SU-DHL-6 (cell line): ENCODE measurements at regions not wholly inside any gene's neighbourhood (a gene's known extent, or its start where the extent isn't known, plus 50 kb on each side); places are given as distances from the start of the nearest gene placed in this dataset.
A peak's percentile ranks its signal among the peaks of the same experiment; 100 is the strongest.

ENCODE experiments used
- H2AFZ ChIP-seq: fragments of 200-600 bp; sonication (generic); 2 replicates; pipeline ENCODE4 v1.6.1; 2014; ENCODE audit warnings: low read depth, mild to moderate bottlenecking, moderate library complexity, mixed read lengths, antibody characterized with exemption, low read length; ENCODE audit not compliant: severe bottlenecking
- H3F3A ChIP-seq: fragments of 200-600 bp; shearing (Covaris generic); 2 replicates; pipeline ENCODE4 v1.6.0; 2016; ENCODE audit warnings: antibody characterized with exemption, mild to moderate bottlenecking; ENCODE audit not compliant: insufficient read depth
- H3K27ac ChIP-seq: fragments of 200-600 bp; sonication (generic); 2 replicates; pipeline ENCODE4 v1.5.1; 2016; ENCODE audit warnings: low read depth, mild to moderate bottlenecking, low read length, moderate library complexity, mixed read lengths
- H3K27me3 ChIP-seq: fragments of 200-600 bp; sonication (generic), shearing (Covaris generic); 2 replicates; pipeline ENCODE4 v1.6.0; 2014; ENCODE audit warnings: mild to moderate bottlenecking, low read length
- H3K36me3 ChIP-seq: fragments of 200-600 bp; sonication (generic); 2 replicates; pipeline ENCODE4 v1.6.1; 2014; ENCODE audit warnings: mild to moderate bottlenecking, low read length, mixed read lengths
- H3K4me2 ChIP-seq: fragments of 300-600, 200-600 bp; shearing (Covaris generic), sonication (generic); 2 replicates; pipeline ENCODE4 v1.6.0; 2014; ENCODE audit warnings: low read length, low read depth, mild to moderate bottlenecking; ENCODE audit not compliant: poor library complexity, severe bottlenecking
- H3K4me3 ChIP-seq: fragments of 200-600 bp; sonication (generic); 2 replicates; pipeline ENCODE4 v1.5.1; 2014; ENCODE audit warnings: antibody characterized with exemption, low read length, mild to moderate bottlenecking, mixed read lengths; ENCODE audit not compliant: insufficient read depth, poor library complexity, severe bottlenecking
- H3K79me2 ChIP-seq: fragments of 200-600 bp; sonication (generic); 2 replicates; pipeline ENCODE4 v1.6.1; 2014; ENCODE audit warnings: mild to moderate bottlenecking, low read length, moderate library complexity; ENCODE audit not compliant: insufficient read depth
- H3K9ac ChIP-seq: fragments of 200-600 bp; sonication (generic); 2 replicates; pipeline ENCODE4 v1.7.0; 2014; ENCODE audit warnings: mild to moderate bottlenecking, low read length
- H3K9me2 ChIP-seq: fragments of 200-600 bp; sonication (generic); replicated peaks from 2 replicates; pipeline ENCODE4 v1.6.1; 2014; ENCODE audit warnings: low read length; ENCODE audit not compliant: insufficient read depth
- H3K9me3 ChIP-seq: fragments of 200-600 bp; sonication (generic); 2 replicates; pipeline ENCODE4 v1.6.1; 2014; ENCODE audit warnings: low read length, mixed read lengths; ENCODE audit not compliant: insufficient read depth
- H4K20me1 ChIP-seq: fragments of 200-600 bp; sonication (generic); 2 replicates; pipeline ENCODE4 v1.6.1; 2014; ENCODE audit warnings: low read depth, mild to moderate bottlenecking, antibody characterized with exemption, low read length, moderate library complexity, mixed read lengths
- EZH2phosphoT487 ChIP-seq: fragments of 200-600 bp; sonication (generic), shearing (Covaris generic); conservative IDR thresholded peaks from 2 replicates; pipeline ENCODE4 v1.6.1; 2018; ENCODE audit warnings: mild to moderate bottlenecking, antibody characterized with exemption, low read length, moderate library complexity, mixed read lengths
- TF ChIP-seq, protein P1 (sequence below): fragments of 200-600 bp; sonication (generic); IDR thresholded peaks from one replicate; pipeline ENCODE4 v1.5.1; 2017; ENCODE audit warnings: antibody characterized with exemption, mild to moderate bottlenecking, low read length, moderate library complexity; ENCODE audit not compliant: insufficient read depth, poor library complexity, severe bottlenecking

DNA sequence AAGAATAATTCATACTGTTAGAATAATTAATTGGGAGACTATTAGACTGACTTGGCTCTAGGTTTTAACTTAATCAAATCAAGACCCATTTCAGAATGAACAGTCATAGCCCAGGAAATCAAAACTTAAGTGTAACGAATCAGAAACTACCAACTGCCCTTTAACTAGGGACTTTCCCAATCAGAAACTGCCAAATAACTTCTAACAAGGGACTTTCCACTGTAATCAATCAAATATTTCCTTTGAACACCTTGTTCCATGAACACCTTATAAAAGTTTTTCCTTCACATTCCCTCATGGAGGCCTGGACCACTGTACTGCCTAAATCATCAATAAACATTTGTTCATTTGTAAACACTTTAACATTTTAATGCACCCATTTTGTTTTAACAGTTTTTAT lies 1054.7 kb upstream of the TMPRSS15 start:
- H3K79me2 ChIP-seq: no peaks in the 10 kb centered on the region
- no peak overlapping the region for H3K4me3 ChIP-seq
- H3K9me2 ChIP-seq: no peaks in the 10 kb centered on the region
- H3F3A ChIP-seq: no peaks in the 10 kb centered on the region
- no peak overlapping the region for H3K4me2 ChIP-seq
- no peak overlapping the region for H2AFZ ChIP-seq
- 0 out of 2 replicates have a peak, but pooled peaks cover 5% of the 10 kb centered on the region for H3K9me3 ChIP-seq
- H3K9ac ChIP-seq: no peak overlapping the region
- TF ChIP-seq EZH2phosphoT487: no peak
- TF ChIP-seq, protein P1, sequence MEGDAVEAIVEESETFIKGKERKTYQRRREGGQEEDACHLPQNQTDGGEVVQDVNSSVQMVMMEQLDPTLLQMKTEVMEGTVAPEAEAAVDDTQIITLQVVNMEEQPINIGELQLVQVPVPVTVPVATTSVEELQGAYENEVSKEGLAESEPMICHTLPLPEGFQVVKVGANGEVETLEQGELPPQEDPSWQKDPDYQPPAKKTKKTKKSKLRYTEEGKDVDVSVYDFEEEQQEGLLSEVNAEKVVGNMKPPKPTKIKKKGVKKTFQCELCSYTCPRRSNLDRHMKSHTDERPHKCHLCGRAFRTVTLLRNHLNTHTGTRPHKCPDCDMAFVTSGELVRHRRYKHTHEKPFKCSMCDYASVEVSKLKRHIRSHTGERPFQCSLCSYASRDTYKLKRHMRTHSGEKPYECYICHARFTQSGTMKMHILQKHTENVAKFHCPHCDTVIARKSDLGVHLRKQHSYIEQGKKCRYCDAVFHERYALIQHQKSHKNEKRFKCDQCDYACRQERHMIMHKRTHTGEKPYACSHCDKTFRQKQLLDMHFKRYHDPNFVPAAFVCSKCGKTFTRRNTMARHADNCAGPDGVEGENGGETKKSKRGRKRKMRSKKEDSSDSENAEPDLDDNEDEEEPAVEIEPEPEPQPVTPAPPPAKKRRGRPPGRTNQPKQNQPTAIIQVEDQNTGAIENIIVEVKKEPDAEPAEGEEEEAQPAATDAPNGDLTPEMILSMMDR: no peak
- H3K27me3 ChIP-seq: no peaks in the 10 kb centered on the region
- H3K27ac ChIP-seq: no peak overlapping the region
- H4K20me1 ChIP-seq: no peaks in the 10 kb centered on the region
- H3K36me3 ChIP-seq: no peaks in the 10 kb centered on the region

DNA sequence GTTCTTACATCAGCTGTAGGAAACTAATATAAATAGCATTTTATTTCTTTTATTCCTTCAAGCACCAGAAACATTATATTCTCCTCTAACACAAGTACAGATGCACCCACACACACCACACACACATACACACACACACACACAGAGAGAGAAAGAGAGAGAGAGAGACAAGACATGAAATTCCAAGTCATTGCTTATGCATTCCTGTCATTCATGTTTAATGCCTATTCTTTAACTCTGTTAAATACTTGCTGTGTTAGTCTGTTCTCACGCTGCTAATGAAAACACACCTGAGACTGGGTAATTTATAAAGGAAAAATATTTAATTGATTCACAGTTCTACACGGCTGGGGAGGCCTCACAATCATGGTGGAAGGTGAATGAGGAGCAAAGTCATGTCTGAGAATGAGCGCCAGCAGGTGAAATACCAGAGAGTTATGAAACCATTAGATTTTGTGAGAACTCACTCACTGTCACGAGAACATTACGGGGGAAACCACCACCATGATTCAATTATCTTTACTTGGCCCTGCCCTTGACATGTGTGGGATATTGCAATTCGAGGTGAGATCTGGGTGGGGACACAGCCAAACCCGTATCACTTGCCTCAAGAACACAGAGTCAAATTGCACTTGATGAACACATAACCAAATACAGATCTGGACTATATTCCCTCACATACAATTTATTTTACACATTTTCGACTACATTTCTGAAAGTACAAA lies 1058.1 kb upstream of the TMPRSS15 start:
- H3K79me2 ChIP-seq: no peaks in the 10 kb centered on the region
- H3K4me3 ChIP-seq: no peak overlapping the region
- H3K4me2 ChIP-seq: no peak overlapping the region
- no peaks in the 10 kb centered on the region for H3K27me3 ChIP-seq
- H3K27ac ChIP-seq: no peak overlapping the region
- no peaks in the 10 kb centered on the region for H3K36me3 ChIP-seq
- H3K9me3 ChIP-seq: 0 out of 2 replicates have a peak, but pooled peaks cover 5% of the 10 kb centered on the region
- no peaks in the 10 kb centered on the region for H4K20me1 ChIP-seq
- H2AFZ ChIP-seq: peak overlapping the region; percentile 46
- H3K9ac ChIP-seq: no peak overlapping the region
- no peaks in the 10 kb centered on the region for H3K9me2 ChIP-seq
- H3F3A ChIP-seq: no peaks in the 10 kb centered on the region
- no peak for TF ChIP-seq EZH2phosphoT487
- TF ChIP-seq, protein P1: no peak

DNA sequence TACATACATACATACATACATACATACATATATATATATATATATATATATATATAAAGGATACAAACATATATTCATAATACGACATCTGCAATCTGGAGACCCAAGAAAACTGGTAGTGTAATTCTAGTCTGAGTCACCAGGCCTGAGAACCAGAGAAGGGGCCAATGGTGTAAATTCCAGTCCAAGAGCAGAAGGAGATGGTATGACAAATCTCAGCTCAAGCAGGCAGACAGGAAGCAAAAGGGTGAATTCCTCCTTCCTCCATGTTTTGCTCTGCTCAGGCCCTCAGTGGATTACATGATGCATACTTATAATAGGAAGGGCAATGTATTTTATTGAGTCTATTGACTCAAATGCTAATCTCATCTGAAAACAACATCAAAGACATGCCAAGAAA lies 1060.4 kb upstream of the TMPRSS15 start:
- no peaks in the 10 kb centered on the region for H3F3A ChIP-seq
- H3K4me3 ChIP-seq: no peak overlapping the region
- H3K27ac ChIP-seq: no peak overlapping the region
- H3K4me2 ChIP-seq: no peak overlapping the region
- H3K36me3 ChIP-seq: no peaks in the 10 kb centered on the region
- no peak overlapping the region for H3K9ac ChIP-seq
- no peaks in the 10 kb centered on the region for H3K9me2 ChIP-seq
- no peak overlapping the region for H2AFZ ChIP-seq
- no peaks in the 10 kb centered on the region for H4K20me1 ChIP-seq
- TF ChIP-seq, protein P1: no peak
- TF ChIP-seq EZH2phosphoT487: no peak
- H3K9me3 ChIP-seq: peaks cover 6% of the 10 kb centered on the region; the same call in 1 of the 2 replicates
- H3K79me2 ChIP-seq: no peaks in the 10 kb centered on the region
- no peaks in the 10 kb centered on the region for H3K27me3 ChIP-seq
